ENCODE measurements at regions not wholly inside any gene's neighbourhood (a gene's known extent, or its start where the extent isn't known, plus 50 kb on each side); places are given as distances from the start of the nearest gene placed in this dataset.

GRCh38 chr7:108974641-108975040, 405.0 kb downstream of the DNAJB9 start:
- no peak for DNase-seq (ENCODE audit: low read depth)

- no peak for DNase-seq (ENCODE audit: low read depth)
Observed at GRCh38 chr7:108985037-108985436, 415.4 kb downstream of the DNAJB9 start.

- no peak for DNase-seq (ENCODE audit: low read depth)
Observed at GRCh38 chr7:108989319-108989718, 419.6 kb downstream of the DNAJB9 start.

DNA sequence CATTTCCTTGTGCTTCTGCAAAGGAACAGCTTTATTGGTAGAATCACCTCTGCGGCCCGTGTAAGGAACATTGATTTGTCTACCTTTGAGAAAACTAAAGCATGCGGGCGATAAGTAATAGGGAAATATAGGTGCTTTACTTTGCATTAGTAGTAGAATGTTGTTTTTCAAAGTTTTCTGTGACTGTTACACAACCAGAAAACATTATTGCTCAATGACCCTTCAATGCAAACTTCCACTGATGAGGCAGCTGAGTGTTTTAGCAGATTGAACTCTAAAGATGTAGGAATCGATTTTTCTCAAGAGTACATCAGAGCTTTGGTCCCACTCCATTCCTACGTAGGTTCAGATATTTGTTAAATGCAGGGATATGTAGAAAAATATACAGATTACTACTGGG, 427.8 kb downstream of the DNAJB9 start:
- no peak for DNase-seq (ENCODE audit: low read depth)

DNA sequence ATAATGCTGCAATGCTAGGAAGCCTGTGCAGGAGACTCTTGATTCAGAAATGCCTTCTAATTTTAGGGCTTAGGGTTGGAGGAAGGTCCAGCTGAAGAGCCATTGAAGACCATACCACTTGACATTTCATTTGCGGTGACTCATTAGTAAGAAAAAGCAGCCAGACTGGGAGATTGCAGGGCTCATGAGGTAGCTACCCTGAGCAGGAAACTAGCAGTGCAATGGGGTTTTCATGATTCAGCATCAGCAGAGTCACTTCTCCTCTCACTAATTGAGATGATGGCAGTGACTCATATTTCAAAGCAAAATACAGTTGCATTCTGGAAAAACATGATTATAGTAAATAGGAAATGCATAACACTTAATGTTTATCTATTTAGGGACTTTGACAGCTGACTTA, 434.1 kb downstream of the DNAJB9 start:
- no peak for DNase-seq (ENCODE audit: low read depth)

- no peak for DNase-seq (ENCODE audit: low read depth)
Observed at GRCh38 chr7:109009636-109010035, 440.0 kb downstream of the DNAJB9 start.

GRCh38 chr7:109020251-109020650, 450.6 kb downstream of the DNAJB9 start:
- no peak for DNase-seq (ENCODE audit: low read depth)

GRCh38 chr7:109021390-109021789, 451.7 kb downstream of the DNAJB9 start:
- no peak for DNase-seq (ENCODE audit: low read depth)

DNA sequence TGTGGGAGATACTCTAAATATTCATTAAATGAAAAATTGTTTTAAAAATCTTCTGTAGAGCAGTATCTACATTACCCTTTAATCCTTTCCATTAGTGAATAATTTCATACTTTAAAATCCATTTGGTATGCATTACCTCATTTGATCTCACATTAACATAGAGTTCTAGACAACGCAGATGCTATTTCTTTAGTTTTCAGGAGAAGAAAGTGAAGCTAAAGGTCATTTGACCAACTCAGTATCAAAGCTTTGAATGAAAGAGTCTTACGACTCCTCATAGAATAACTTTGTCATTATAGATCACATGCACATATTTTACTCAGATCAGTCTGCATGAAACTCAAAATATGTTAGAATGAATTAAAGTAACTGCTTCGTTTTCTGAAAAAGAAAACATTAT, 460.2 kb downstream of the DNAJB9 start:
- DNase-seq (ENCODE audit: low read depth) = no peak

GRCh38 chr7:109044691-109045090, 475.0 kb downstream of the DNAJB9 start:
- no peak for DNase-seq (ENCODE audit: low read depth)

- DNase-seq (ENCODE audit: low read depth) = no peak
Observed at GRCh38 chr7:109049366-109049765, 479.7 kb downstream of the DNAJB9 start.

DNA sequence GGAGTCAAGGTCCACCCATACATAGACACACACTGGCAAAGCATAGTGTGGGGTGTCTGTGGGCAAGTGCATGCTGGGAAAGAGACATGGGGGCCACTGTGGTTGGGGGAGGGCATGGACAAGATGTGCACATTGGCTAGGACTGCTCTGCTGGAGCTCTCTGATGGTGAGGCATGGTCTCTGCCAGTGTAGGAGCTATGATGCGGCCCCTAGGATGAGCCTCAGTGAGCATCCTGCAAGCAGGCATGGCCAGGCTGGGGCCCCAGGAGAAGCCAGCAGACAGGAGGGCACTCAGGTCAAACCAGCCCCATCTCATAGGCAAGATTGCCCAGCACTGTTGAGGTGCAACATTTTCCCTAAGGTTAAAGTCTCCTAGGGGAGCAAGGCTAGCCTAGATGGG, 489.4 kb downstream of the DNAJB9 start:
- DNase-seq (ENCODE audit: low read depth) = no peak

- DNase-seq (ENCODE audit: low read depth) = no peak
Observed at GRCh38 chr7:109062798-109063197, 493.1 kb downstream of the DNAJB9 start.

DNA sequence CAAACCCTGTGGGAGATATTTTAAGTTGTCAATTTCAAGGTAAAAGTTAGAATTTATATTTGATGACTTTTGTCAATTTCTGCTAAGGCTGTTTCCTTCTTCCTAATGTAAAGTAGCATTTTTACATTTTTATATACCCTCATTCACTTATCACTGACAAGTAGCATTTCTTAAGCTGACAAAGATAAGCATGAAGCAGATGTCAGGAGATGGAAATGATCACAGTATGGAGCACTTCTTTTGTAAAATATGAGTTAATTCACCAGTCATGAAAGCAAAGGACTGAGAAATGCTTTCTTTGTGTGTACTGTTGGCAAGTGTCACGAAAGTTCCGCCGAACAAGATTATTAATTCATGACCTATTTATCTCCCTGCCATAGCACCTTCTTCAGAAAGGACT, 503.9 kb downstream of the DNAJB9 start:
- DNase-seq (ENCODE audit: low read depth) = no peak

GRCh38 chr7:109076396-109076972, 506.8 kb downstream of the DNAJB9 start:
- DNase-seq (ENCODE audit: low read depth) = no peak

GRCh38 chr7:109091042-109091441, 521.4 kb downstream of the DNAJB9 start:
- no peak for DNase-seq (ENCODE audit: low read depth)

GRCh38 chr7:109092268-109092667, 522.6 kb downstream of the DNAJB9 start:
- DNase-seq (ENCODE audit: low read depth) = no peak

- DNase-seq (ENCODE audit: low read depth) = no peak
Observed at GRCh38 chr7:109101332-109101731, 531.7 kb downstream of the DNAJB9 start.

- no peak for DNase-seq (ENCODE audit: low read depth)
Observed at GRCh38 chr7:109109558-109109957, 539.9 kb downstream of the DNAJB9 start.

DNA sequence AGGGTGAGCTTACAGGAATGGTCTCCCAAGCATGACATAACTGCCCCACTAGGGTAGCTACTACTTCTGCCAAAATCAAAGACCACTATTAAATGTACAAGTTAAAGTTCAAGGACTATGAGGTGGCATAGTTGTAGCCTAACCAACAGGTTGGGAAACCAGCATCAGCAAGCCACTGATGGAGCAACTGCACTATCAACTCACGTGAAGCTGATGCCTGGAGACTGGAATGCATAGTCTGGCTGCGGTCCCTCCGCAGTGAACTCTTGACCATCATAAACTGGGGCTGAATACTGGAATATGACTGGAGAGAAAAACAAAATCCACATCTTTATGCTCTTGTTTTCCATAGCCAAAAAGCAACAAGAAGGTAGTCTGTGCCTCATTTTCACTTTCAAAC, 541.4 kb downstream of the DNAJB9 start:
- no peak for DNase-seq (ENCODE audit: low read depth)

DNA sequence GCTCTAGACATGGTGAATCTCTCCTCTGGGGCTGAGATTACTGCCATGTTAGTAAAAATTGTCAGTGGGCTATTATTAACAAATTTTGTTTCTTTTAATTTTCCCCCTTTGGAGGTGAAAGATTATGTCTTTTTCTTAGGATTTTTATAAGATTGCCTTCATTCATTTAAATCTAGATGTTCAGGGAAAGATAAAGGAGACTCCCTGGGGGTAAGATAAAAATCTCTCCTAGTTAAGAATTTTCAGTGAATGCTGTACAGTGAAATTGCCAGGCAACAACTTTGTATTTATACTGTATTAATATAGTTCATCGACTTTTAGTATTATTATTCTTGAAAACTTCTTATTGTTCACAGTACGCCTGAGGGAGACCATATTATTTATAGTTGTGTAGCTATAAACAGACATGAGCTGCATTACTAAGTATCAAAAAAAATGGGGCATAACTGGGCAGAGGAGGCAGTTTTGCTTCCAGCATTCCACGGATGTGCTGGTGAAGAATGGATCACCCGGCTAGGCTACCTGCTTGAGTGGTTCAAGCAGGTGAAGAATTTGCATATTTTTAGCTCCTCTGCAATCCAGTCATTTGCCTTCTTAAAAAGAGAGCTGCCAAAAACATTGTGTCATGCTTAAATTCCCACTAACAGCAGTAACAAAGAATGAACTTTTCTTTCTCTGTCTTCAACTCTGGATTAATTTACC, 552.1 kb downstream of the DNAJB9 start:
- DNase-seq (ENCODE audit: low read depth) = no peak

DNA sequence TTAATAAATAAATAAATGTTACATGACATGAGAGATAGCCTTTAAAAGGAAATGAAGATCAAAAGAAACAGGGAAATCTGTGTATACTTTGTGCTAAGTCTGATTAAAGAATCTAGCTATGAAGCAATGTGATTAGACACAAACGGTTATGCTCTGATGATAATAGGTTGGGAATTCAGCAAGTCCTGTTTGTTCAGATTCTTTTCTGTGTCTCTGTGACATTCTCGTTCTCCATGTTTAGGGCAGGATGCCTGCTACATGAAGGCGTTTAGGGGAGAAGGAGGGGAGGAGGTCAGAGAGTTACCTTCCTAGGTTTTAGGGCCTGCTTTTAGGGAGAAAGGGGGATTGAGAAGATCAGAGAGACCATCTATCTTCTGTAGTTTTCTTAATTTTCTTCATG, 555.3 kb downstream of the DNAJB9 start:
- no peak for DNase-seq (ENCODE audit: low read depth)

DNA sequence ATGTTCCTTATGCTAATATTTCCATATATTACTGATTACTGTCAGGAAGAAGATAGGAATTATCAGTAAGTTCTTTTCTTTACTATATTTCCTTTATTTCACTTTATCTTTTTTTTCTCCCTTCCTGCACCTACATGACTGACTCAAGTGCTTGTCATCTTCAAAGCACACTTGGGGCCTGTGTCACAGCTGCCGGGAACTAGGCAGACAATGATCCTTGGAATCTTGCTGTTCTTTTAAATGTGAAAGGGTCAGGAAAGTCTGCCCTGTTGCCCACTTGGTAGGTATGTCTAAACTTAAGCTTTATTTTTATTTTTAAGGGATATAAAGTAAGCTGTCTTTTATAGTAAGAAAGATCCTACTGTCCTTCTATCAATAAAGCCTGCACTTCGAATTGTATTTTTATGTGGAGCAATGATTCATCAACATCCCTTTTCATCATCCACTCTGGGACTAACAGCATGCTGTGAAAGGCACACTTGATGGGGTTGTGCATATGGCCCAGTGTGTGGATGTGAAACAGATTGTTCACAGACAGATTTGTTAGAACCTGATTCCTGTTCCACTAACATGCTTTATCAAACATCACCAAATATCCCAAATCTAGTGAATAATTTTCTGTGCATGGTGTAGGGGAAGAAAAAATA, 556.9 kb downstream of the DNAJB9 start:
- no peak for DNase-seq (ENCODE audit: low read depth)

GRCh38 chr7:109127145-109127544, 557.5 kb downstream of the DNAJB9 start:
- no peak for DNase-seq (ENCODE audit: low read depth)

Data from fibroblast of the conjunctiva (primary cell).